ENCODE measurements at regions not wholly inside any gene's neighbourhood (a gene's known extent, or its start where the extent isn't known, plus 50 kb on each side); places are given as distances from the start of the nearest gene placed in this dataset.

DNA sequence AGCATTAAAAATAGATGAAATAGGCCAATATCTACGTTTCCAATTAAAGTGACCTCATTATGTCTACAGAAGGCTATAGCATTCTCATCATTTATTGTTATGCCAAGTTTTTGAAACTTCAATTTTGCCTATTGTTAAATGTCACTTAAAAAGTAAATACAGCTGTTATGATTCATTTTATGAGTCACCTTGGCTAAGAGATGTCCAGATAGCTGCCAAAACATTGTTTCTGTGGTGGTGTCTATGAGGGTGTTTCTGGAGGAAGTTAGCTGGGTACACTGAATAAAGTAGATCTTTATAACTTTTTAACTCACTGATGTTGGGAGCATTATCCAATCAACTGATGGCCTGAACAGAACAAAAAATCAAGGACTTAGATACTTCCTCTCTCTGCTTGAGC is 1209.7 kb upstream of the PCDH9 start:
- H3K4me3 ChIP-seq (ENCODE audit: low read depth in 1 of 2, low read length in 2 of 2), result no peak overlapping the region
- no peak overlapping the region for H3K27ac ChIP-seq (ENCODE audit: low read length)
- H3K27me3 ChIP-seq (ENCODE audit: low read depth, low read length), result no peaks in the 10 kb centered on the region
- no peaks in the 10 kb centered on the region for H3K36me3 ChIP-seq (ENCODE audit: control insufficient read depth in 1 of 2, insufficient read depth in 2 of 2, low read length in 2 of 2)
- H3K4me1 ChIP-seq (ENCODE audit: control insufficient read depth in 1 of 2, insufficient read depth in 2 of 2, low read length in 2 of 2), result no peaks in the 10 kb centered on the region
- H3K9me3 ChIP-seq (ENCODE audit: control insufficient read depth in 1 of 2, low read length in 2 of 2), result no peaks in the 10 kb centered on the region

DNA sequence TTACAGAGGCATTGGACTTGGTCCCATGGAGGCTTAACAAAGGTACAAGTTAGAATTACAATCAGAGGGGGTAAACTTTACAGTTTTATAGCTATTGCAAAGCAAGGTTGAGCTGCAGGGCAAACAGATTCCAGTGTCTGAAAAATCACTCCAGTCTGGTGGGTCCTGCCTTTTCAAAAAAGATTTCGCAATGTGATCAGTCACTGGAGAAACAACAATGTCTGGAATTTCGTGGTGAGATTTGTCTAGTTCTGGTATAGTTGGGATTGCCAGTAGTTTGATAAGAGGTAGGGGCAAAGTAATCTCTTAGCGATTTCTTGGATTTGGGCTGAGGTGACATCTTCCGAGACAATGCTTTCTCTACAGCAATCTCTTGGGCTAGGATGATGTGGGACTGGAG is 1198.2 kb upstream of the PCDH9 start:
- H3K27me3 ChIP-seq (ENCODE audit: low read depth, low read length), result no peaks in the 10 kb centered on the region
- H3K9me3 ChIP-seq (ENCODE audit: control insufficient read depth in 1 of 2, low read length in 2 of 2), result no peaks in the 10 kb centered on the region
- no peaks in the 10 kb centered on the region for H3K4me1 ChIP-seq (ENCODE audit: control insufficient read depth in 1 of 2, insufficient read depth in 2 of 2, low read length in 2 of 2)
- no peaks in the 10 kb centered on the region for H3K36me3 ChIP-seq (ENCODE audit: control insufficient read depth in 1 of 2, insufficient read depth in 2 of 2, low read length in 2 of 2)
- no peak overlapping the region for H3K4me3 ChIP-seq (ENCODE audit: low read depth in 1 of 2, low read length in 2 of 2)
- H3K27ac ChIP-seq (ENCODE audit: low read length), result no peak overlapping the region

DNA sequence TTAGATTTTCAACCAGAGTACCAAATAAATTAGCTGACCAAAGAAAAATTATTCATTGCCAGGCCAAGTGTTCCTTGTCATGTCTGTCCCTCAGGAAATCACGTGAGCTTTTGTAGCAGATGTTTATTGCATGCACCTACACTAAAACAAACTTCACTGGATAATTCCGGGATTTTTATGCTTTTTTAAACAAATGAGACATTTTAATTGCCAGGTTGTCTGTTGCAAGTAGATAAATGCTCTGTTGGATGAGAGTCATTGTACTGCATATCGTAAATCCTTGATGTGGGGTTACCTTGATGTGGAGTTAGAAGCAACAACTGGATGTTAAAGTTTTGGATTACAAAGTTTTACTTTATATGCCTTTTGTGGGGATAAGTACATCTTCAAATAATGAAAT is 1187.7 kb upstream of the PCDH9 start:
- no peaks in the 10 kb centered on the region for H3K27me3 ChIP-seq (ENCODE audit: low read depth, low read length)
- H3K36me3 ChIP-seq (ENCODE audit: control insufficient read depth in 1 of 2, insufficient read depth in 2 of 2, low read length in 2 of 2), result no peaks in the 10 kb centered on the region
- H3K4me3 ChIP-seq (ENCODE audit: low read depth in 1 of 2, low read length in 2 of 2), result no peak overlapping the region
- H3K27ac ChIP-seq (ENCODE audit: low read length), result no peak overlapping the region
- no peaks in the 10 kb centered on the region for H3K9me3 ChIP-seq (ENCODE audit: control insufficient read depth in 1 of 2, low read length in 2 of 2)
- H3K4me1 ChIP-seq (ENCODE audit: control insufficient read depth in 1 of 2, insufficient read depth in 2 of 2, low read length in 2 of 2), result no peaks in the 10 kb centered on the region

DNA sequence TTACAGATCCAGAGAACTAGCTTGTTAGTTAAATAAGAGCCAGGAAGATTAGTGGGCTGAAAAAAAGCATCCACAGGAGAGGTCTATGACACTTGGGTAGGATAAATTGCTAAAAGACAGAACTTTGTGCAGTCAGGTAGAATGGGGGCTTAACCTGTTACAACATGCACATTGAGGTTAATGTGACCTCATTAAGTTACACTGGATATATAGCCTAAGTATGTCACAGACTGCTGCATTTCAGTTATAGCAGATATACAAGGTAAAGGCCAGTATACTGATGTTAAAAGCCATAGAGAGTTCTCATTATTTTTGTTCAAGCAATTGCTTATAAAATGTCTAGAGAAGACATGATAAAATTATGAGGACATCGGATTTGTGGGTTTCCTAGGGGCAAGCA is 1179.9 kb upstream of the PCDH9 start:
- no peaks in the 10 kb centered on the region for H3K4me1 ChIP-seq (ENCODE audit: control insufficient read depth in 1 of 2, insufficient read depth in 2 of 2, low read length in 2 of 2)
- H3K27ac ChIP-seq (ENCODE audit: low read length), result no peak overlapping the region
- no peak overlapping the region for H3K4me3 ChIP-seq (ENCODE audit: low read depth in 1 of 2, low read length in 2 of 2)
- H3K27me3 ChIP-seq (ENCODE audit: low read depth, low read length), result no peaks in the 10 kb centered on the region
- H3K36me3 ChIP-seq (ENCODE audit: control insufficient read depth in 1 of 2, insufficient read depth in 2 of 2, low read length in 2 of 2), result no peaks in the 10 kb centered on the region
- H3K9me3 ChIP-seq (ENCODE audit: control insufficient read depth in 1 of 2, low read length in 2 of 2), result no peaks in the 10 kb centered on the region

DNA sequence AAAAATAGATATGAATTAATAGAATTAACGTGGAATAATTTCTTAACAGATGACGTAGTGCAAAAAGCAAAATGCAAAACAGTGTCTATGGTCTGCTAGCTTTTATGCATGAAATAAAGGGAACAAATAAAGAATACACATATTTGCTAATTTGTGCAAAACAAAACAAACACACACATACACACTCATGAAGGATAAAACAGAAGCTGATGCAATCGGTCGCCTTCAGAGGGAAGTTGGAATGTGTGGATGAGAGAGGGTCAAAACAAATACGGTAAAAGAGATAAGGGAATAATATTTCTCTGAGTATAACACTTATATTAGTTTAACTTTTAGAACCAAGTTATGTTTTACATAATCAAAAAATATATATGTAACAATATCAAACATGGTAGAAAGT is 1160.9 kb upstream of the PCDH9 start:
- no peaks in the 10 kb centered on the region for H3K36me3 ChIP-seq (ENCODE audit: control insufficient read depth in 1 of 2, insufficient read depth in 2 of 2, low read length in 2 of 2)
- H3K27me3 ChIP-seq (ENCODE audit: low read depth, low read length), result no peaks in the 10 kb centered on the region
- no peak overlapping the region for H3K27ac ChIP-seq (ENCODE audit: low read length)
- no peaks in the 10 kb centered on the region for H3K9me3 ChIP-seq (ENCODE audit: control insufficient read depth in 1 of 2, low read length in 2 of 2)
- H3K4me1 ChIP-seq (ENCODE audit: control insufficient read depth in 1 of 2, insufficient read depth in 2 of 2, low read length in 2 of 2), result no peaks in the 10 kb centered on the region
- no peak overlapping the region for H3K4me3 ChIP-seq (ENCODE audit: low read depth in 1 of 2, low read length in 2 of 2)

DNA sequence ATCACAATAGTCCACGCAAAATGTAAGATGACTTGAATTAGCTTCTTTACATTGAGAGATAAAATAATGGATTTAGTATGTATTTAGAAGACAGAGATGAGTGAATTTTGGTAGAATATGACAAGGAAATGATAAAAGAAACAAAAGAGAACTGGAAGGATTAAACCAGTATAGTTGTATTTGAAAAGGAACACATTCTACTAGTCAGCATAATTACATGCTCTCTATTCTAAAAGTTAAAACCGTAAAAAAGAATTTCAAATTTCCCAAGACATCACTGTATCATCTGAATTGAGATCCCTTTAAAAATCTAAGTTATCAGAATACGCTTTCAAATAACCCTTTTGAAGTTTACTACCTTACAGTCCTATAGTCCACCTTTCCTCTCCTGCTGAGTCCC is 1156.7 kb upstream of the PCDH9 start:
- Histone ChIP-seq H3K4me1 (ENCODE audit: control insufficient read depth in 1 of 2, insufficient read depth in 2 of 2, low read length in 2 of 2) (no peaks in the 10 kb centered on the region), H3K9me3 (ENCODE audit: control insufficient read depth in 1 of 2, low read length in 2 of 2) (no peaks in the 10 kb centered on the region), H3K27ac (ENCODE audit: low read length) (no peak overlapping the region), H3K4me3 (ENCODE audit: low read depth in 1 of 2, low read length in 2 of 2) (no peak overlapping the region), H3K27me3 (ENCODE audit: low read depth, low read length) (no peaks in the 10 kb centered on the region), H3K36me3 (ENCODE audit: control insufficient read depth in 1 of 2, insufficient read depth in 2 of 2, low read length in 2 of 2) (no peaks in the 10 kb centered on the region)

DNA sequence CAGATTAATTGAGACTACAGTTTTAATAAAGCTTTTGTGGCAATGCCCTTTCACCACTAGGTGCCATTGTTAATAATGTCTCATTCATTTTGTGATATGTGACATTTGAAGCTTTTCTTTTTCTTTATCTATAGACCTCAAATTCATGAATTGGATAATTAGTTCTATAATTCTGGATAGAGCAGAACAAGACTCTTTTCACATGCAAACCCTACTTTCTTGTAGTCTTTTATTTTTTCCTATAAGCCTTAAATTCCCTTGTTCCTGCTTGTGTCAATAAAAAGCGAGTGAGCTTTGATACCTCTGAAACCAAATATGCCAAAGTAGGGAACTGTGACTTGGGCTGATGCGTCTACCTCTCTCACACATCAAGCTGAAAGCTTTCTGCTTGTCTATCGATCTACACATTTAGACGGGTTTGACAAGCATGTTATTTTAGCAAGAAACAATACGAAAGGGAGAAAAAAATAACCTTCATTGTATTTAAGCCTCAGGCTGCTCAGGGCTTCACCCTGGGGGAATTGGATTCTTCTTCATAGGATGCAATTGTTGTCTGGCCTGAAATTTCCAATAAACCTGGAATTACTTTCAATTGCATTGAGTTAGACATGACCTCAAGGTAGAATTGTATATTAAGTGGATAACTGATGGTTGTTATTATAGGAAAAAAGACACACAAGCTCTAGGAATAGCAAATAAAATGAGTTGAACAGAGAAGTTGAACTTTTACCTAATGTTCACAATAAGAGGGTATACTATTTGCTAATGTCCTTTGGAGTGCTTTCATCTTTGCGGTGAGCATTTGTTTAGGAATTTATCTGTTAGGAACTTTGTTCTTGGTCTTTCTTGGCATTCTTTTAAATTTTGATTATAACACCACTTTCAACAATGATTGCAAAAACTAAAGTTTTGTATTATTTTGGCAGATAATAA is 1150.2 kb upstream of the PCDH9 start:
- no peaks in the 10 kb centered on the region for H3K27me3 ChIP-seq (ENCODE audit: low read depth, low read length)
- H3K36me3 ChIP-seq (ENCODE audit: control insufficient read depth in 1 of 2, insufficient read depth in 2 of 2, low read length in 2 of 2), result no peaks in the 10 kb centered on the region
- H3K4me3 ChIP-seq (ENCODE audit: low read depth in 1 of 2, low read length in 2 of 2), result no peak overlapping the region
- H3K4me1 ChIP-seq (ENCODE audit: control insufficient read depth in 1 of 2, insufficient read depth in 2 of 2, low read length in 2 of 2), result no peaks in the 10 kb centered on the region
- H3K9me3 ChIP-seq (ENCODE audit: control insufficient read depth in 1 of 2, low read length in 2 of 2), result no peaks in the 10 kb centered on the region
- no peak overlapping the region for H3K27ac ChIP-seq (ENCODE audit: low read length)

DNA sequence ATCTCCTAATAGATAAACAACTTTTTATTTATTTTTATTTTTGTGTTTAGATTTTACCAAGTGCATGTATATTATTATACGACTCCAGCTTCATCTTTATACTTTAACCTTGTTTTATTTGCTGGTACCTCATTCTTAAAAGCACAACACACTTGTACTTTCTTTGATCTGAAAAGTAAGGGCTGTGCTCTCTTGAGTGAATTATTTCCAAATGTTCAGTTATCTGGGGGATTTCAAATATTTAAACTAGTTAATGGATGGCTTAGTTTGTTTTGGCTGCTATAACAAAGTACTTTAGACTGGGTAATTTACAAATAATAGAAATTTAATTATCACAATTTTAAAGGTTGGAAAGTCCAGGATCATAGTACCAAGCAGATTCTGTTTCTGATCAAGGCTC is 1148.2 kb upstream of the PCDH9 start:
- Histone ChIP-seq H3K9me3 (ENCODE audit: control insufficient read depth in 1 of 2, low read length in 2 of 2) (no peaks in the 10 kb centered on the region), H3K4me1 (ENCODE audit: control insufficient read depth in 1 of 2, insufficient read depth in 2 of 2, low read length in 2 of 2) (no peaks in the 10 kb centered on the region), H3K4me3 (ENCODE audit: low read depth in 1 of 2, low read length in 2 of 2) (no peak overlapping the region)

DNA sequence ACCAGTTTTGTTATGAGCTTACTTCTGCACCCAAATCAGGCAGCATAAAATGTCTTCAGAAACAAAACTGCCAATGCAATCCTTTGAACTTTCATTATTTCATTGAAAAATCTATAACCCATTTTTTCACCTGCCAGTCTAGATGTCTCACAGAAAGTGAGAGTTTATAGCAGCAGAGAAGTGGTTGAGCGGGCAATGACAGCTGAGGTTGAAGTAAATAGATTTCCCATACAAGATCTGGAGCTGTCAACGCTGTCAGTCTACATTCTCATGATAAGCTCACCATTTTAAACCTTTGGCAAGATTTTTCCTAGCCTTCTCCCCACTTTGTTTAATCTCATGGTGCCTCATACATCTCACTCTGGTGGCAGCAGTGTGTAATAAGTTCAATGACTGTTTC is 1144.9 kb upstream of the PCDH9 start:
- Histone ChIP-seq H3K4me1 (ENCODE audit: control insufficient read depth in 1 of 2, insufficient read depth in 2 of 2, low read length in 2 of 2) (no peaks in the 10 kb centered on the region), H3K36me3 (ENCODE audit: control insufficient read depth in 1 of 2, insufficient read depth in 2 of 2, low read length in 2 of 2) (no peaks in the 10 kb centered on the region), H3K27me3 (ENCODE audit: low read depth, low read length) (no peaks in the 10 kb centered on the region), H3K27ac (ENCODE audit: low read length) (no peak overlapping the region), H3K4me3 (ENCODE audit: low read depth in 1 of 2, low read length in 2 of 2) (no peak overlapping the region), H3K9me3 (ENCODE audit: control insufficient read depth in 1 of 2, low read length in 2 of 2) (no peaks in the 10 kb centered on the region)

More for the DNA sequence above, 1148.2 kb upstream of the PCDH9 start:
- Histone ChIP-seq H3K27me3 (ENCODE audit: low read depth, low read length) (no peaks in the 10 kb centered on the region), H3K27ac (ENCODE audit: low read length) (no peak overlapping the region), H3K36me3 (ENCODE audit: control insufficient read depth in 1 of 2, insufficient read depth in 2 of 2, low read length in 2 of 2) (no peaks in the 10 kb centered on the region)

DNA sequence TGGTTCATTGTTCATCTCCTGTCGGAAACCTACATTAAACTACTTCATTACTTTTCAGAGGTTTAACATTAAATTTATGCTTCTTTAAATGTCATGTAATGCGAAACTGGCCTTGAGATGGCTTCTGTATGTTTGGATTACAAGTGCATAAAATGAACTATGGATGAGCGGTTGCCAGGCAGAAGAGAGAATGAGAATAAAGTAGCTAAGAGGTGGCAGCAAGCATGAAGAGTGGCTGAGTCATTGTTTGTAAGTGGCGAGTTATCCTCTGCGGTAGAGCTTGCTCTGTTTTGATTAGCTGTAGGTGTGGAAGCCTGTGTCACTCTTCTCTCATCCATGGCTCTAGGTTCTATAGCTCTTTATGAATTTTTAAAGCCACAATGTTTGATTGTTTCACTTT is 1139.6 kb upstream of the PCDH9 start:
- Histone ChIP-seq H3K27ac (ENCODE audit: low read length) (no peak overlapping the region), H3K4me3 (ENCODE audit: low read depth in 1 of 2, low read length in 2 of 2) (no peak overlapping the region), H3K4me1 (ENCODE audit: control insufficient read depth in 1 of 2, insufficient read depth in 2 of 2, low read length in 2 of 2) (no peaks in the 10 kb centered on the region), H3K27me3 (ENCODE audit: low read depth, low read length) (no peaks in the 10 kb centered on the region), H3K9me3 (ENCODE audit: control insufficient read depth in 1 of 2, low read length in 2 of 2) (no peaks in the 10 kb centered on the region), H3K36me3 (ENCODE audit: control insufficient read depth in 1 of 2, insufficient read depth in 2 of 2, low read length in 2 of 2) (no peaks in the 10 kb centered on the region)

DNA sequence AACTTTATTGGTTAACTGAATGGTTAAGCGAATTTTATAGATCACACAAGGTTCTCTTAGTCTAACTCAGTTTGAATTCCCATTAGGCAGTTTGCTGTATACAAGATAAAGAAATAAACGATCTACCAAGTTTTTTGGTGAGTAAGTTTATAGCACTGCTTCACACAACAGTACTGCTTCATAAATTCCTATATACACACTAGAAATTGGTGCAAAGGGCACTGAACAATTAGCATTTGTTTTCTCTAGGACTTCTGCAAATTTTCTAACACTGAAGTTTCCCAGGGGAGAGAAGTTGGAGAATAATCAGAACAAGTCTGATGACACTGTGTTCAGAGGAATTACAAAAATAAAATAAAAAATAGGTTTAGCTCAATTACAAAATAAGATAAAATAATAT is 1138.8 kb upstream of the PCDH9 start:
- Histone ChIP-seq H3K4me1 (ENCODE audit: control insufficient read depth in 1 of 2, insufficient read depth in 2 of 2, low read length in 2 of 2) (no peaks in the 10 kb centered on the region), H3K36me3 (ENCODE audit: control insufficient read depth in 1 of 2, insufficient read depth in 2 of 2, low read length in 2 of 2) (no peaks in the 10 kb centered on the region), H3K9me3 (ENCODE audit: control insufficient read depth in 1 of 2, low read length in 2 of 2) (no peaks in the 10 kb centered on the region), H3K27me3 (ENCODE audit: low read depth, low read length) (no peaks in the 10 kb centered on the region), H3K4me3 (ENCODE audit: low read depth in 1 of 2, low read length in 2 of 2) (no peak overlapping the region), H3K27ac (ENCODE audit: low read length) (no peak overlapping the region)

DNA sequence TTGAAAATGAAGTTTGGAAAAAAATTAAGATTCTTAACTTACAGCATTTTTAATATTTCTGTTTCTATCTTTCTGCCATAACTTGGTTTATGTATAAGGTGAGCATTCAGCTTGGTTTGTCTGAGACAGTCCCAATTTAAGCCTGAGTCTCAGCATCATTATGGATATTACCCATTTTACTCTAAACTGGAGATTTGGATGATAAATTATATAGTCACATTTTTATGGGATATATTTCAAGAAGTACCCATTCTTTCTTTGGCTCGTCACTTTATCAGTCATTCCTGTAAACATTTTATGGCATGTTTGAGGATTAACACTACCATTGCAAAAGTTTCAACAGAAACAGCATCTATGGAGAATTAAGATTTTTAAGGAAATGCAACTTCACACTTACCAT is 1129.0 kb upstream of the PCDH9 start:
- Histone ChIP-seq H3K4me3 (ENCODE audit: low read depth in 1 of 2, low read length in 2 of 2) (no peak overlapping the region), H3K27me3 (ENCODE audit: low read depth, low read length) (no peaks in the 10 kb centered on the region), H3K36me3 (ENCODE audit: control insufficient read depth in 1 of 2, insufficient read depth in 2 of 2, low read length in 2 of 2) (no peaks in the 10 kb centered on the region), H3K27ac (ENCODE audit: low read length) (no peak overlapping the region), H3K4me1 (ENCODE audit: control insufficient read depth in 1 of 2, insufficient read depth in 2 of 2, low read length in 2 of 2) (no peaks in the 10 kb centered on the region), H3K9me3 (ENCODE audit: control insufficient read depth in 1 of 2, low read length in 2 of 2) (no peaks in the 10 kb centered on the region)

All from muscle layer of duodenum (tissue), 2 donors.